ENCODE measurements at regions not wholly inside any gene's neighbourhood (a gene's known extent, or its start where the extent isn't known, plus 50 kb on each side); places are given as distances from the start of the nearest gene placed in this dataset.
"Not testable (repeated sequence)": the region's sequence is repeated elsewhere in the genome, so short reads cannot be mapped to it uniquely, and the experiment has no call there.

- DNase-seq = no peak
These were observed 457.2 kb upstream of the SMIM21 start for GRCh38 chr18:75884728-75885127.

- DNase-seq = no peak
These were observed 453.5 kb upstream of the SMIM21 start for GRCh38 chr18:75880925-75881504.

- DNase-seq = no peak
These were observed 452.8 kb upstream of the SMIM21 start for GRCh38 chr18:75880266-75880665.

DNA sequence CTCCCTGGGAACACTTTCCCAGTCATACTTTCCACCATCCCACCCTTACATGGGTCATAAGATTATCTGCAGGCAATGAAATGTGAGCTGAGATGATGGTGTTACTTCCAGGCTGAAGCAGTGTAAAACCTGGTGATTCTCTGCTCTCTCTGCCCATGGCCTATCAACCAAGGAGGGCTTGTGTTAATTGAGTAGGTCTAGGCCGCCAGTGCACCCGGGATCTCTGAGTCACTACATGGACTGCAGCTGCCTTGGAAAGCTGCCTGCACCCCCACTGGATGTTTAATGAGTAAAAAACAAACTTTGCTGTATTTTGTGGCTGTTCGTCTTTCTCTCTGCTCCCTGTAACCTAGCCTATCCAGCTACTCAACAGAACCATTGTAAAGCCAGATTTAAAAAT is 451.7 kb upstream of the SMIM21 start:
- DNase-seq = no peak

GRCh38 chr18:75875559-75875958 is 448.1 kb upstream of the SMIM21 start:
- no peak for DNase-seq

DNA sequence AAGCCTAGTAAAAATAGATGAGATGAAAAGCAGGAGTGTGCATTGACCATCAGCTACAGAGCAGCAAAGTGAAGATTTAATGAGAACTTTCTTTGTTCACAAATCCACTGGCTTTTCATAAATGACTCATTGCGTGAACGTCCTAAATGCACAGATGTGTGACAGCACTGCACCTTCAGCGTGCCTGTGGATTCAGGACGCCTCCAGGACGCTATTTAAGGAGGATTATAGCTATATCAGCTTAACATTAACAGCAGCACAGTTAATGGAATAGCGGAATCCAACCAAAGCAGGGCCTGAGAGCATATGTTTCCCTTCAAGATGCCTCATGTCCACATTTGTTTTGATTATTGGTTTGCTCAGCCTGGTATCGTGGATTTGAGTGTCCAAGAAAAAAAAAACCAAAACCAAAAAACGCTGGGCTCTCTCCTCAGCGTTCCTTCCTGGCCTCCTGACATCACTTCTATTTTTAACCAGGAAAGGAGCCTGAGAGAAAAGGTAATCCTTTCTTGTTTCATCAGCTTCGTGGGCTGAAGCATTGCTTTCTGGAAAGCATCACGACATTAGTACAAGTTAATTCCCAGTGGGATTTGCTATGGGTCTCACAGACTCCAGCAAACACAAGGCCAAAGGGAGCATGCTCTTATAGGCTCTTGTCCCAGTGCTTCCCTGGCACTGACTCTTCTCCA is 447.0 kb upstream of the SMIM21 start:
- no peak for DNase-seq

DNA sequence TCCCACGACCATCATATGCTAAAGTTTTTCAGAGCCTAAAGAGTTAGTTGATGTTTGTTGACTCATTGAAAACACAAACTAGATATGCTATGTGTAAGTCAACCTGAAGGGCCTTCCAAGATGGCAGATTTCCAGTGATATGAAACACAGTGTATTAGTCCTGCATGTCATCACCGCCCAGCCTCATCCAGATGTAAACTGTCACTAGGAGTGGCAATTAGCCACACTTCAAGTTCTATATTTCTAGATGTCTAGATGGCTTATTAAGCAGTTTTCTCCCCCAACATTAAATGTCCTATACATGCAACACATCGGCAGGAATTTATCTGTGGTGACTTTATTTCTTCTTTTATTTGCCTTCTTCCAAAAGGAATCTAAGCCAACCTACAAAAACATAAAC is 444.1 kb upstream of the SMIM21 start:
- DNase-seq = no peak

DNA sequence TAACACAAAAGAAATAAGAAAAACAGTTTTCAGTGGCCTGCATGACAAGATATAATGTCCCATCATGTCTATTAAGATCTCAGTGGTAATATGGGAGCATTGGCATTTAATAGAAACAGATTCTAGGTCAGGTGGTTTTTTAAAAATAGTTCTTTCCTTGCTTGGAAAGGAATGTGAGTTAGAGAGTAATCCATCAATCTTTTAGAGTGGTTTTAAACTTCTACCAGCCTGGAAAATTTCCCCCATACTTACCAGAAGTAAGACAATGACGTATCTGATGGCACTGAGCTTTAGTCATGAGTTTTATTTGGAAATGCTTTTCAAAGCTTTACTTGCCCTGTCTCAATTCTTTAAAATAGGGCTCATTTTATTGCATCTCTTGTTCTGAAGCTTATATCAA is 441.7 kb upstream of the SMIM21 start:
- DNase-seq = no peak

- no peak for DNase-seq
These were observed 440.5 kb upstream of the SMIM21 start for GRCh38 chr18:75868031-75868430.

- DNase-seq = no peak
These were observed 438.1 kb upstream of the SMIM21 start for GRCh38 chr18:75865639-75866038.

DNA sequence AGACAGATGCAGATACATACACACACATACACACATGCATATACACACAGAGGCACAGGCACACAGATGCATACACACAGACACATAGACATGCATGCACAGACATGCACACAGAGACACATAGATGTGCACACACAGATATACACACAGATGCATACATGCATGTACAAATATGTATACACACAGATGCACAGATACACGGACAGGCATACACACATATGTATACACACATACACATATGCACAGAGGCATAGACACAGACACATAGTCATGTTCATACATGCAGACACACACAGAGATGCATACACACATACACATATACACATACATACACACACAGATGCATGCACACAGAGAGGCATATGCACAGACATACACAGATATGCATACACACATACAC is 437.3 kb upstream of the SMIM21 start:
- no peak for DNase-seq

- DNase-seq = no peak
These were observed 436.2 kb upstream of the SMIM21 start for GRCh38 chr18:75863696-75864095.

- DNase-seq = no peak
These were observed 435.0 kb upstream of the SMIM21 start for GRCh38 chr18:75862458-75862857.

- DNase-seq = no peak
These were observed 432.7 kb upstream of the SMIM21 start for GRCh38 chr18:75860166-75860565.

DNA sequence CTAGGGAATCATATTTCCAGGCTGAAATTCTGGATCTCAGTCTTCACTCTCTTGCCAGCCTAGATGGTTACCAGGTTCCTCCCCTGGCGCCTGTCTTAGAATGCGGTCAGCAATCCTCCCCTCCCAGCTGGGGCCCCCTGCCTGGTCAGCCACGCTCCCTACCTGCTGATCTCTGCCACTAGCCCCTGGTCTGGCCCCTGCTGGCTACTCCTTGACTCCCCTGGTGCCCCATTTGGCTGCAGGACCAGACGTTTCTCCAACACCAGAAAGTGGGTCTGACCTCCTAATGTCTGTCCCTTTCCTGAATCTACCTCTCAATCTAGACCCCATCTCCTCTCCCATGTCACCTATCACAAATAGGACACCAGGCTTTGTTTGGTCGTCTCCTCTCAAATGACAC is 432.0 kb upstream of the SMIM21 start:
- no peak for DNase-seq

DNA sequence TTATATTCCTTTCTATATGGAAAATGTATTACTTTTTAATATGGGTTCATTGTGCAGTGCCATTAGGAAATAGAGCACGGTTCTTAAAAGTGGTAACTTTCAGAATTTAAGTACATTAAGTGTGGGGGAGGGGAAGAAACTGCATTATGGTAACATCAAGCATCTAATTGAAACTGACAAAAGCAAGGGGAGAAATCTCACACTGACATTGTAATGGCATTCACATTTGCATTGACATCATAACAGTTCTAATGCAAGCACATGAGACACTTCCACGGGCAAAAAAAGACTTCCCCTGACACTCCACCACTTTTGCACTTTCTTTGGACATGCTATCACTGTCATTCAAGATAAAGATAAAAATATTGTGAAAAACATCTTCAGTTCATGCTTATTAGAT is 431.3 kb upstream of the SMIM21 start:
- no peak for DNase-seq

- DNase-seq = no peak
These were observed 430.1 kb upstream of the SMIM21 start for GRCh38 chr18:75857558-75857957.

- no peak for DNase-seq
These were observed 427.3 kb upstream of the SMIM21 start for GRCh38 chr18:75854808-75855207.

DNA sequence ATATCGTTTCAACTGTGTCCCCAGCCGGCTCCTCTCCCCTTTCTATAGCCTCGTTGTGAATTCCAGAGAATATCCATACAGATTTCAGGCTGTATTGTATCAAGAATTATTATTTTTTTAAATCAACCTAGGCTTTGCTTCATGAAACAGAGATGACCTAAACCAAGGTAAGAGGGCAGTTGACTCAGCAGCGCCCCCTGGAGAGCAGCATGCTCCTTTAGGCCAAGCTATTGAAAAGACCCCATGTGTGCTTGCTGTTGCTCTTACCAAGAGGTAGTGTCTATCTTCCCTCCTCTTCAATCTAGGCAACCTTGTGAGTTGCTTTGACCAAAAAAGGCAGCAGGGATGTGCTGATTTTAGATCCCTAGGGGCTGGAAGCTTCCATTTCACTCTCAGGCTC is 426.7 kb upstream of the SMIM21 start:
- DNase-seq = no peak

DNA sequence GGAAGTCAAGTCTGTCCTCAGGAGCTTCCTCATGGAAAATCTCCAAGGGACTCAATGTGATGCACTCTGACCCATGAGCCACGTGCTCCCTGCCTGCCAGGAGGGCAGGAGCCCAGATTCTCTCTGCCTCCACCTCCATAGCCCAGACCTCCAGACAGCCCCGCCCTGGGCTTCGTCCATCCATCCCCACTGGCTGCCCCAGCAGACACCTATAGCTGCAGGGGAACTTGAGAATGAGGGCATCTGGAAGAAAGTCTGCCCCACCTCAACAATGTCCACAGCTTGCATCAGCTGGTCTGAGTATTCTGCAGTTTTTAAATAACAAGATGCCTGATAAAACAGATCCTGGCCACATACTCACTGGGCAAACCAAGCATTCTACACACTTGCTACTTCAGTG is 418.8 kb upstream of the SMIM21 start:
- no peak for DNase-seq

GRCh38 chr18:75845413-75845812 is 417.9 kb upstream of the SMIM21 start:
- no peak for DNase-seq

DNA sequence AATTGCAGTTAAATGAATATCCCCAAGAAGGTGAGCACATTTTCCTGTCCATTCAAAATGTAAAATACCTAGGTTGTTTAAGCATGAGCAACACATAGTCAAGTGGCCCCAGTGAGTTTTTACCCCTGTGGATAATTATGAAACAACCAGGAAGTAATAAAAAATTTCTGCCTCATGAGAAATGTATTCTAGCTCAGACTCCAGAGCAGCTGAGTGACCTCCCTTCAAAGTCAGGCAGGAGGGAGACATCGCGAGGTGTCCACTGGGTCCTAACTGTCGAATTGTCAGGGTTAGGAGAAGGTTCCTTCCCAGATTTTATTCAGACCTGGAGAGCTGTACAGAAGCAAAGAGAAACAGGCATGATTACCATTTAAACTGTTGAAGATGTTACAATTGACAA is 416.6 kb upstream of the SMIM21 start:
- DNase-seq = no peak

GRCh38 chr18:75840131-75840530 is 412.6 kb upstream of the SMIM21 start:
- DNase-seq = no peak

- DNase-seq = not testable (repeated sequence)
These were observed 412.2 kb upstream of the SMIM21 start for GRCh38 chr18:75839686-75840085.

DNA sequence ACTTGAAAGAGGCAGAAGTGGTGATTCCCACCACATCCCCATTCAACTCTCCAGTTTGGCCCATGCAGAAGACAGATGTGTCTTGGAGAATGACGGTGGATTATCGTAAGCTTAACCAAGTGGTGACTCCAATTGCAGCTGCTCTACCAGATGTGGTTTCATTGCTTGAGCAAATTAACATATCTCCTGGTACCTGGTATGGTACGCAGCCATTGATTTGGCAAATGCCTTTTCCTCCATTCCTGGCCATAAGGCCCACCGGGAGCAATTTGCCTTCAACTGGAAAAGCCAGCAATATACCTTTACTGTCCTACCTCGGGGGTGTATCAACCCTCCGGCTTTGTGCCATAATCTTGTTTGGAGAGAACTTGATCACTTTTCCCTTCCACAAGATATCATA is 411.5 kb upstream of the SMIM21 start:
- no peak for DNase-seq

Measured in NCI-H345 (cell line).